AG09309 (cell line): ENCODE measurements at regions not wholly inside any gene's neighbourhood (a gene's known extent, or its start where the extent isn't known, plus 50 kb on each side); places are given as distances from the start of the nearest gene placed in this dataset.
"Not testable (repeated sequence)": the region's sequence is repeated elsewhere in the genome, so short reads cannot be mapped to it uniquely, and the experiment has no call there.

Experiments
- DNase-seq: peaks from one replicate; pipeline ENCODE4 v3.0.0-alpha.2; 2010; ENCODE audit warnings: low read depth
- H3K4me3 ChIP-seq: 2 replicates; pipeline ENCODE4 v1.5.1; 2011; ENCODE audit warnings: mild to moderate bottlenecking, low read depth, low read length, moderate library complexity; ENCODE audit not compliant: control insufficient read depth
- CTCF ChIP-seq: IDR thresholded peaks from 2 replicates; pipeline ENCODE4 v1.5.1; 2011; ENCODE audit warnings: mild to moderate bottlenecking, low read depth, low read length, inconsistent platforms; ENCODE audit not compliant: insufficient read depth, control insufficient read depth; ENCODE audit errors: missing control alignments

- no peak overlapping the region for H3K4me3 ChIP-seq
- DNase-seq = peak; percentile 67
- no peak for TF ChIP-seq CTCF
Measured at GRCh38 chr12:25615119-25615518, 62.0 kb upstream of the LMNTD1 start.

GRCh38 chr12:25616286-25616685 lies 63.2 kb upstream of the LMNTD1 start:
- TF ChIP-seq CTCF = no peak
- no peak for DNase-seq
- no peak overlapping the region for H3K4me3 ChIP-seq

DNA sequence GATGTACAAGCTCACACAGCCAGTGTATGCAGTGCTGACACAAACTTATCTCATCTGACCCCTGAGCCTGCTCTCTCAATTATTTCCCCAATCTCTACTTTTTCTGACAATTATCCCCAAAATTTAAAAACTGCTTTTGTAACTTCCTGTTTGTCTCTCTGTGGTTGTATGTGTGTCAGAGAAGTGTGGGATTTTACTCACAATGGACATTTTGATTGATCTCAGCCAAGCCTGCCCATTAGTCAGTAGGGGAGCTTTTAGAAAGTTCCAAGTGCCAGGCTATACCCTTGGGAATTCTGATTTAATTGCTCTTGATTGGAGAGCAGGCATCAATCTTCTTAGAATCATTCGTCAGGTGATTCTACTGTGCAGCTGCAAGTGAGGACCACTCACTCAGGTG lies 64.9 kb upstream of the LMNTD1 start:
- no peak for TF ChIP-seq CTCF
- no peak for DNase-seq
- no peak overlapping the region for H3K4me3 ChIP-seq

DNA sequence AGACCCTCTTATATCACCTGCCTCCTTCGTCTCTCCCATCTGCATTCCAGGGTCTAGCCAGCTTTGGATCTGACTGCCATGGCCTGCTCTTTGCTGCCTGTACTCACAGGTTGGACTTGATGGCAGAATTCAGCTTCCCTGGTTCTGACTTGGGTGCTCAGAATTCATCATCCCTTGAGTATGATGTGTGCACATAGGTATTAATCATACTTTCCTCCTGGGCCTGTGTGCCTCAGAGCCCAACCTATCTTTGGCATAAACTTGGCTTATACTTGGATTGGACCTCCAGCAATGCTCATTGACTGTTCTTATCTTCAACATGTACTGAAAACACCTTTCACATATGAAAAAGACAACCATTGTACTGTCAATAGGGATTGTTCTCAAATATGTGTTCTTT lies 70.7 kb upstream of the LMNTD1 start:
- DNase-seq = no peak
- no peak overlapping the region for H3K4me3 ChIP-seq
- TF ChIP-seq CTCF = no peak

GRCh38 chr12:25625146-25625545 lies 72.1 kb upstream of the LMNTD1 start:
- no peak for DNase-seq
- H3K4me3 ChIP-seq = no peak overlapping the region
- TF ChIP-seq CTCF = no peak

DNA sequence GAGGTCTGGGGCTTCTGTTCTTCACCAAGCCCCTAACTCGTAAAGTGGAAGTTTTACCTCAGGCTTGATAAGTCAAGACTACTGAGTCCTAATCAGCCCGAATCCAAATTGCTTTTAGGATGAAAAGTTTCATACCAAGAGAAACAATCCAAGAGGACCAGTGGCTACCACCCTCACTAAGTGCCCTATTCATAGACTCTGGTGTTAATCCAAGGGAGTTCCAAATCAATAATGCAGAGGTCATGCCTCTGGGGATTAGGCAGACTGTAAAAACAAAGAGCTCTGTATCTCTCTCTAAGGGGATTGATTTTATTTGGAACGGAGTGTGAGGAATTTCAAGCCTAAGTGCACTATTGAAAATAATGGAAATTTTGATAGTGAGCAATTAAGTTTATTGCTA lies 76.3 kb upstream of the LMNTD1 start:
- DNase-seq = no peak
- TF ChIP-seq CTCF = no peak
- no peak overlapping the region for H3K4me3 ChIP-seq

DNA sequence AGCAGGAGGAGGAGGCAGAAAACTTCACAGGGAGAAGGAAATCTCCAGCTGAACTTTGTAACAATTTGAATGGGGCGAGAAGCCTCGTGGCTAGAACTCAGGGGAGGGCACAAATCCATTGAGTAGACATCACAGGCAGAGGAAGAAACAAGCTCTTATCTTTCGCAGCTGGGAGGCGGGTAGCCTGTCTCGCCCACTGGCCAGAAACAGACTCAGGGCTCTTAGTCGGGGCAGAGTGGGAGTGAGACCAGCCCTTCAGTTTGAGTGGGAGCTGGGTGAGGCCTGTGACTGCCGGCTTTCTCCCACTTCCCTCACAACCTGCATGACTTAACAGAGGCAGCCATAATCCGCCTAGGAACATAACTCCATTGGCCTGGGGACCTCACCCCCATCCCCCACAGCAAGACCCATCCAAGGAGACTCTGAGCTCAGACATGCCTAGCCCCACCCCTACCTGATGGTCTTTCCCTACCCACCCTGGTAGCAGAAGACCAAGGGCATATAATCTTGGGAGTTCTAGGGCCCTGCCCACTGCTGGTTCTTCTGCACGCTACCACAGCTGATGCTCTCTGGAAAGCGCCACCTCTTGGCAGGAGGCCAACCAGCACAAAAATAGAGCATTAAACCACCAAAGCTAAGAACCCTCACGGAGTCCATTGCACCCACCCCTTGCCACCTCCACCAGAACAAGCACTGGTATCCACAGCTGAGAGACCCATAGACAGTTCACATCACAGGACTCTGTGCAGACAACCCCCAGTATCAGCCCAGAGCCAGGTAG lies 77.8 kb upstream of the LMNTD1 start:
- DNase-seq, H3K4me3 ChIP-seq: not testable (repeated sequence)

GRCh38 chr12:25633149-25633548 lies 80.1 kb upstream of the LMNTD1 start:
- DNase-seq, H3K4me3 ChIP-seq: not testable (repeated sequence)
